ENCODE measurements at regions not wholly inside any gene's neighbourhood (a gene's known extent, or its start where the extent isn't known, plus 50 kb on each side); places are given as distances from the start of the nearest gene placed in this dataset.

GRCh38 chr9:14401911-14402310, 88.0 kb upstream of the NFIB start:
- TF ChIP-seq CTCF (IDR thresholded peaks at IDR 0.05; ENCODE audit: insufficient read depth, low read length, poor library complexity, severe bottlenecking) (no peak), EZH2phosphoT487 (conservative IDR thresholded peaks at IDR 0.05; ENCODE audit: low read length) (no peak)
